ENCODE measurements at regions not wholly inside any gene's neighbourhood (a gene's known extent, or its start where the extent isn't known, plus 50 kb on each side); places are given as distances from the start of the nearest gene placed in this dataset.

DNA sequence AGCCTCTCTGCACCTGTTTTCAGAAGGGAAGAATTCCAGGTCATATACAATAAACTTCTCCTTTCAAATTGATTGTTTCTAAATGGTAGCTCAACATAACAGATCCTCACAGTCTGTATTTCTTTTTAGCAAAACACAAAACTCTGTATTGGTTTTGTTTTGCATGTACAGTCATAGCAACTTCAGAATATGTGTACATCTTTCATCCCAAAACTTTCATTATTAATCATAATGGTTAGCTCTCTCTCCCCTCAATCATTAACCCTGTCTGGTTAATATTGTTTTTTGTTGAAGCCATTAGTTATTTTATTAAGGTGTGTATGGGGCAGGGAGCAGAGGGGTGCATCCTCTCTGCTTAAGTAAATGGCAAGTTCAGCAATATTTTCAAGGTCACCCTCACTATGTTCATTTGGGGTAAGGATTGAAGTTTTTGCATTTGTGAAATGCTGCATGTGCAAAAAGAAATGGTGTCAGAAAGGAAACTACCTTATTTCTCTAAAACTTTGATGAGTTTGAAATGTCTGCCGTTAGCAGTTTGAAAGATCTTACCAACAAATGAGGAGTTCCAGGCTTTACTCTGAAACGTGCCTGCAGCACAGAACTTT, 136.8 kb upstream of the BTBD3 start:
- H2AFZ ChIP-seq (ENCODE audit: low read length), result no peak overlapping the region
- no peaks in the 10 kb centered on the region for H3K27me3 ChIP-seq (ENCODE audit: low read length)

DNA sequence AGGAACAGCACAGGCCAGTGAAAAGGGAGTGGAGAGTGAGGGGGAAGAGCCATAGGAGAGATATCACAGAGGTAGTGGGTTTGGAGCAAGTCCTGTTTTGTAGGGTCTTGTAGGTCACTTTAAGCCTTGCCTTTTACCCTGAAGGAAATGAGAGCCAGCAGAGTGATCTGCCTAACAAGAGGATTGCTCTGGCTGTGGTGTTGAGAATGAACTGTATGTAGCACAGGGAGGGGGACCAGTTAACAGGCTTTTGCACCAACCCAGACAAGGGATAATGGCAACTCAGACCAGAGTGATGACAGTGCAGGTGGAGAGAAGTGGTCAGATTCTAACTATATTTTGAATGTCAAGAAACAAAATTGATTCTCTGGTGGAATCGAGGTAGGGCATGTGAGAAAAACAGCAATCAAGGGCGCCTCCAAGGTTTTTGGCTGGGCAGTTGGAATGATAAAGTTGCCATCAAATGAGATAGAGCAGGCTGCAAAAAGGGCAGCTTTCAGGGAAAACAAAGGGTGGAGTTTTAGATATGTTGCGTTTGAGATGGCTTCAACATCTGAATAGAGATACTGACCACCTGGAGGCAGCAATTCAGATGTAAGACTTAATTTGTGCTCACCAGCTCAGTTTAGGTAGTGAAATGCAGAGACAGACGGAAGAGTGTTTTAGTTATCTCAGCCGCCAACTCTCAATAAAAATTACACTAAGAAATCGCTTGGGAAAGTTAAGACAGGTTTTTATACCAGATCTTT, 134.4 kb upstream of the BTBD3 start:
- Histone ChIP-seq H3K36me3 (ENCODE audit: insufficient read depth, low read length) (no peaks in the 10 kb centered on the region), H3K27ac (ENCODE audit: low read length) (no peak overlapping the region), H3K4me1 (ENCODE audit: low read length) (no peaks in the 10 kb centered on the region), H3K9ac (ENCODE audit: low read length) (no peak overlapping the region), H3K79me2 (ENCODE audit: low read length) (no peaks in the 10 kb centered on the region), H3K9me3 (ENCODE audit: low read length) (peaks cover 25% of the 10 kb centered on the region), H3K9me2 (replicated peaks; ENCODE audit: insufficient read depth, low read length) (no peaks in the 10 kb centered on the region), H3K27me3 (ENCODE audit: low read length) (no peaks in the 10 kb centered on the region), H3K4me2 (ENCODE audit: low read depth, low read length, poor library complexity, severe bottlenecking) (no peak overlapping the region), H3K4me3 (ENCODE audit: low read length) (no peak overlapping the region), H4K20me1 (ENCODE audit: insufficient read depth, low read depth, low read length) (no peaks in the 10 kb centered on the region), H2AFZ (ENCODE audit: low read length) (no peak overlapping the region)
- DNase-seq, result no peak

More for the DNA sequence above, 136.8 kb upstream of the BTBD3 start:
- no peaks in the 10 kb centered on the region for H3K4me1 ChIP-seq (ENCODE audit: low read length)
- no peaks in the 10 kb centered on the region for H3K79me2 ChIP-seq (ENCODE audit: low read length)
- no peak overlapping the region for H3K9ac ChIP-seq (ENCODE audit: low read length)
- H4K20me1 ChIP-seq (ENCODE audit: insufficient read depth, low read depth, low read length), result no peaks in the 10 kb centered on the region
- no peak overlapping the region for H3K4me2 ChIP-seq (ENCODE audit: low read depth, low read length, poor library complexity, severe bottlenecking)
- no peak overlapping the region for H3K4me3 ChIP-seq (ENCODE audit: low read length)
- no peak overlapping the region for H3K27ac ChIP-seq (ENCODE audit: low read length)
- H3K9me3 ChIP-seq (ENCODE audit: low read length), result peaks cover 20% of the 10 kb centered on the region
- no peaks in the 10 kb centered on the region for H3K9me2 ChIP-seq (replicated peaks; ENCODE audit: insufficient read depth, low read length)
- DNase-seq, result no peak
- no peaks in the 10 kb centered on the region for H3K36me3 ChIP-seq (ENCODE audit: insufficient read depth, low read length)

DNA sequence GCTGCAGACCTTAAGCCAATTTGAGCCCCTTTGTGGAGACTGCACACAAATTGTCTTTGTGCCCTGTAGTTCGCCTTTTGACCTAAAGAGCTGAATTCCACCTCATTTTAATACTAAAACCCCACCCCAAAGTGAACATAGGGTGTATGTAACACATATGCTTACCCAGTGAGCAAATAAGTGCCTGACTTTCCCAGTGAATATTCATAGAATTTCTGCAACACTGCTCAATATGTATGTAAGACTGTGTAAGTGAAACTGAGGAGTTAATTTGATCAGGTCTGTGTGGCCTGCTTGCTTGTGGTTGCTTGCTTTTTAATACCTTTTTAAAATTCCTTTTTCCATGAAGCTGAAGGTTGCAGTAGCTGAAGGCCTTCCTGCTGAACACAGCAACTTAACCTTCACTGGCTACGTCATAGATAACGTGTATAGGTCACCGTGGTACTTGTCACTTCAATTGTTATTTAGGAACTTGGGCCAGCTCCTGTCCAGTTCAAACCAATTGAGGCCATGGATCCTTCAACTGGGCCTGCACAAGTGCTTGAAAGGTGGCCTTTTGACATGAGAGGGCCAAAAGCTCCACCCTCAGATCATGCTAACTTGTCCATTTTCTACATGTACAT, 131.7 kb upstream of the BTBD3 start:
- DNase-seq, result no peak
- Histone ChIP-seq H4K20me1 (ENCODE audit: insufficient read depth, low read depth, low read length) (no peaks in the 10 kb centered on the region), H3K4me3 (ENCODE audit: low read length) (no peak overlapping the region), H3K27me3 (ENCODE audit: low read length) (no peaks in the 10 kb centered on the region), H3K79me2 (ENCODE audit: low read length) (no peaks in the 10 kb centered on the region), H3K4me2 (ENCODE audit: low read depth, low read length, poor library complexity, severe bottlenecking) (no peak overlapping the region), H3K4me1 (ENCODE audit: low read length) (no peaks in the 10 kb centered on the region), H3K9me2 (replicated peaks; ENCODE audit: insufficient read depth, low read length) (no peaks in the 10 kb centered on the region), H3K9ac (ENCODE audit: low read length) (no peak overlapping the region), H3K27ac (ENCODE audit: low read length) (no peak overlapping the region), H3K9me3 (ENCODE audit: low read length) (peaks cover 35% of the 10 kb centered on the region), H3K36me3 (ENCODE audit: insufficient read depth, low read length) (no peaks in the 10 kb centered on the region), H2AFZ (ENCODE audit: low read length) (no peak overlapping the region)

DNA sequence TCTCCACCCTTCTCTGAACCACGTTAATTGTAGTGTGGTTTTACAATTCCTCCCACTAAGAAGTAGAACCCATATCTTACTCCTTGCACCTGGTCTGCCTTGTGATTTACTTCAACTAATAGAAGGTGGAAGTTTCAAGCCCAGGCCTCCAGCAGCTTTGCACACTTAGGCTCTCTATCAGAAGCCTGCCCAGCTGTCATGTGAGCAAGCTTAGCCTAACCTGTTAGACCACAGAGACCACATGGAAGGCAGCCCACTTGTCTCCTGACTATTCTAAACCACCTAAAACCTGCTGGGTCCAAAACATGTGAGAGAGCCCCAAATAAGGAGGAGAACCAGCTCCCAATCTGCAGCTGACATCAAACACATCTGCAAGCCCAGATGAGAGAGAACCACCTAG, 127.6 kb upstream of the BTBD3 start:
- Histone ChIP-seq H3K4me1 (ENCODE audit: low read length) (no peaks in the 10 kb centered on the region), H3K9me3 (ENCODE audit: low read length) (peaks cover 26% of the 10 kb centered on the region; the same call in 1 of the 2 replicates), H3K79me2 (ENCODE audit: low read length) (no peaks in the 10 kb centered on the region), H3K27ac (ENCODE audit: low read length) (no peak overlapping the region), H3K4me2 (ENCODE audit: low read depth, low read length, poor library complexity, severe bottlenecking) (no peak overlapping the region), H2AFZ (ENCODE audit: low read length) (no peak overlapping the region), H3K4me3 (ENCODE audit: low read length) (no peak overlapping the region), H4K20me1 (ENCODE audit: insufficient read depth, low read depth, low read length) (no peaks in the 10 kb centered on the region), H3K36me3 (ENCODE audit: insufficient read depth, low read length) (no peaks in the 10 kb centered on the region), H3K27me3 (ENCODE audit: low read length) (no peaks in the 10 kb centered on the region), H3K9me2 (replicated peaks; ENCODE audit: insufficient read depth, low read length) (no peaks in the 10 kb centered on the region), H3K9ac (ENCODE audit: low read length) (no peak overlapping the region)
- no peak for DNase-seq

DNA sequence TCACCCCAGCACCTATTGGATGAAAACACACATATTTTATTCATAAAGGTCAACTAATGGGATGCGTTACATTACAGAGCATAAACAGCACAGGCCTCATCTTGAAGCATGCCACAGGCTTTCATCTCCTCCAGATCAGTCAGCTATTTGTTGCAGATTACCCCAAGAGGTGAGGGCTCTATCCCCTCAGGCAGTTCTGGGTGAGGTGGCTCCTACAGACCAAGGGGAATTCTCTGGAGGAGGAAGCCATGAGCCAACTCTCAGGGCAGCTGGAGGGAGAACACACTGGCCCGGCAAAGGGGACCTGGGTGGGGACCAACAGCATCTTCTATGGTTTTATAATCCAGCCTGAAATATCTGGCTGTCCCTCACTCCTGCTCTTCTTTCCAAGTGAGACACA, 126.4 kb upstream of the BTBD3 start:
- Histone ChIP-seq H3K9me2 (replicated peaks; ENCODE audit: insufficient read depth, low read length) (no peaks in the 10 kb centered on the region), H3K9me3 (ENCODE audit: low read length) (peaks cover 28% of the 10 kb centered on the region), H3K79me2 (ENCODE audit: low read length) (no peaks in the 10 kb centered on the region), H3K27me3 (ENCODE audit: low read length) (no peaks in the 10 kb centered on the region), H3K4me1 (ENCODE audit: low read length) (no peaks in the 10 kb centered on the region), H3K27ac (ENCODE audit: low read length) (no peak overlapping the region), H3K36me3 (ENCODE audit: insufficient read depth, low read length) (no peaks in the 10 kb centered on the region), H4K20me1 (ENCODE audit: insufficient read depth, low read depth, low read length) (no peaks in the 10 kb centered on the region), H3K4me2 (ENCODE audit: low read depth, low read length, poor library complexity, severe bottlenecking) (no peak overlapping the region), H2AFZ (ENCODE audit: low read length) (no peak overlapping the region), H3K4me3 (ENCODE audit: low read length) (no peak overlapping the region), H3K9ac (ENCODE audit: low read length) (no peak overlapping the region)
- no peak for DNase-seq

DNA sequence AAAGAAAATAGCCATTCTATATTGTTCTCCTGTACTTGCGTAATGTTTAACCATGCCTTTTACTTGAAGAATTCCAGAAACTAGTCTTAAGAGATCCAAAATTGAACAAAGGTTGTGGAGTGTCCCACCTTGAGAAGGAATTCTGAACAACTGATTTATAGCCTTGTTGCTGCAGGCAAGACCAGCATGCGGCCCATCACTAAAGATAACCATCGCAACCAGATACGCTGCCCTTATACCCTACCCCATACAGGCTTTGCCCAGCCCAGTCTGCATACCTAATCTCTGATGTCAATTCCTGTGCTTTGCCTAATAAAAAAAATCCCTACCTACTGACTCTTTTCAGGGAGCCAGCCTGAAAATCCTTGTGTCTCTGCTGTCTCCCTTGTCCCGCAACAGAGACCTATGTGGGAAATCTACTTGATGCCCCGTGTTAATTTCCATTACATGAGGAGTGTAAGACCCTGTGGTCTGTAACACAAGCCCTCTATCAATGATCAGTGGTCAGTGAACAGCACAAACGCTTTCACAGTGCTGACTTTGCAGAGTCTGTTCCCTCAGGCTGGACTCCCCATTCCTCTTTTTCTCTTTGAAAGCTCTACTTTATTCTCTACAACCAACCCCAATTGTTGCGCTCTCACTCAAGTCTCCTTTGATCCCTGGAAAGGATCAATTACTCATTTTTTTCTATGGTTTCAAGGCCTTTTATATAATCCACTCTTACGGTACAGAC, 125.7 kb upstream of the BTBD3 start:
- H3K9me3 ChIP-seq (ENCODE audit: low read length), result peaks cover 25% of the 10 kb centered on the region
- H3K36me3 ChIP-seq (ENCODE audit: insufficient read depth, low read length), result no peaks in the 10 kb centered on the region
- no peaks in the 10 kb centered on the region for H3K27me3 ChIP-seq (ENCODE audit: low read length)
- no peak overlapping the region for H3K9ac ChIP-seq (ENCODE audit: low read length)
- H3K79me2 ChIP-seq (ENCODE audit: low read length), result no peaks in the 10 kb centered on the region
- no peak overlapping the region for H3K4me3 ChIP-seq (ENCODE audit: low read length)
- no peaks in the 10 kb centered on the region for H3K9me2 ChIP-seq (replicated peaks; ENCODE audit: insufficient read depth, low read length)
- H4K20me1 ChIP-seq (ENCODE audit: insufficient read depth, low read depth, low read length), result no peaks in the 10 kb centered on the region
- no peak overlapping the region for H2AFZ ChIP-seq (ENCODE audit: low read length)
- no peak overlapping the region for H3K27ac ChIP-seq (ENCODE audit: low read length)
- no peak for DNase-seq
- H3K4me1 ChIP-seq (ENCODE audit: low read length), result no peaks in the 10 kb centered on the region
- no peak overlapping the region for H3K4me2 ChIP-seq (ENCODE audit: low read depth, low read length, poor library complexity, severe bottlenecking)

DNA sequence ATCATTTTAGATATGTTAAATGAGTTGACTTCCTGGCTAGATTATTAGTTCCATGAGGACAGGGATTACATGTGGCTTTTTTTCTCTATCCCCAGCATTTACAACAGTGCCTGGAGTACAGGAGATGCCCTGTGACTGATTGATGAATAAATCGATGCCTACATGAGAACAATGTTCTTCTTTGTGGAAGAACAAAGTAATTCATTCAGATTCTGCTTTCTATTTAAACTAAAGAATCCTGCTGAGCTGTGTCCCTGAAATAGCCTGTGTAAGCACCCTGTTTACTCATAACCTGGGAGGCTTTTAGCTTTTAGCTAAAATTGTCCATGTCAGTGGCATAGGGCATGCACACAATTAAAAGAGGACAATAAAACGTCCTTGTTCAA, 125.1 kb upstream of the BTBD3 start:
- Histone ChIP-seq H4K20me1 (ENCODE audit: insufficient read depth, low read depth, low read length) (no peaks in the 10 kb centered on the region), H3K36me3 (ENCODE audit: insufficient read depth, low read length) (no peaks in the 10 kb centered on the region), H3K9ac (ENCODE audit: low read length) (no peak overlapping the region), H3K4me1 (ENCODE audit: low read length) (no peaks in the 10 kb centered on the region), H3K79me2 (ENCODE audit: low read length) (no peaks in the 10 kb centered on the region), H3K27me3 (ENCODE audit: low read length) (no peaks in the 10 kb centered on the region), H3K4me3 (ENCODE audit: low read length) (no peak overlapping the region), H3K9me2 (replicated peaks; ENCODE audit: insufficient read depth, low read length) (no peaks in the 10 kb centered on the region), H3K9me3 (ENCODE audit: low read length) (peaks cover 22% of the 10 kb centered on the region), H3K4me2 (ENCODE audit: low read depth, low read length, poor library complexity, severe bottlenecking) (no peak overlapping the region), H3K27ac (ENCODE audit: low read length) (no peak overlapping the region), H2AFZ (ENCODE audit: low read length) (no peak overlapping the region)
- no peak for DNase-seq

DNA sequence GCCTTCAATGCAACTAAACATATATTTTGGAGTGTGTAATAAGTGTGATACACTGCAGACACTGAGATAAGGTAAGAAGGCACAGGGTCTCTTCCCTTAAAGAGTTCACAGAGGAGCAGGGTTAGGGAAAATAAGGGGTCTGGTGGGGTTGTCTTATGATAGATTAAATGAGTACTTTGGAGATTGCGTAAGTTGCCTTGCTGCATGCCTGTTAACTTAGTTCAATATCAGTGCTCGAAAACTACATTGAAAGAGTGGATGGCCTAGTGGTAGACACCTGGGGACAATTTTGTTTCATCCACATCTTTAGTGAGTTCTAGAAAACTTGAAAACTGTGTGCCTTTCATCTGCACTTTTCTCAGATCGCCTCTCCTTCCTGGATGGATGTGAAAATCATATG, 123.2 kb upstream of the BTBD3 start:
- Histone ChIP-seq H3K9me2 (replicated peaks; ENCODE audit: insufficient read depth, low read length) (no peaks in the 10 kb centered on the region), H3K4me2 (ENCODE audit: low read depth, low read length, poor library complexity, severe bottlenecking) (no peak overlapping the region), H4K20me1 (ENCODE audit: insufficient read depth, low read depth, low read length) (no peaks in the 10 kb centered on the region), H3K27ac (ENCODE audit: low read length) (no peak overlapping the region), H3K36me3 (ENCODE audit: insufficient read depth, low read length) (no peaks in the 10 kb centered on the region), H3K9me3 (ENCODE audit: low read length) (peaks cover 20% of the 10 kb centered on the region), H3K4me1 (ENCODE audit: low read length) (no peaks in the 10 kb centered on the region), H3K4me3 (ENCODE audit: low read length) (no peak overlapping the region), H3K27me3 (ENCODE audit: low read length) (no peaks in the 10 kb centered on the region), H3K79me2 (ENCODE audit: low read length) (no peaks in the 10 kb centered on the region), H2AFZ (ENCODE audit: low read length) (no peak overlapping the region), H3K9ac (ENCODE audit: low read length) (no peak overlapping the region)
- DNase-seq, result no peak
